ENCODE measurements at regions not wholly inside any gene's neighbourhood (a gene's known extent, or its start where the extent isn't known, plus 50 kb on each side); places are given as distances from the start of the nearest gene placed in this dataset.

GRCh38 chr14:62381311-62382070 is 619.3 kb downstream of the SNAPC1 start:
- no peak for DNase-seq (ENCODE audit: low spot score)
- no peak overlapping the region for H3K4me3 Mint-ChIP-seq
- H3K4me1 Mint-ChIP-seq (ENCODE audit: low read depth): no peaks in the 10 kb centered on the region
- peaks cover 10% of the 10 kb centered on the region for H3K9me3 Mint-ChIP-seq
- no peaks in the 10 kb centered on the region for H3K27me3 Mint-ChIP-seq (ENCODE audit: low read depth)
- no peaks in the 10 kb centered on the region for H3K36me3 Mint-ChIP-seq (ENCODE audit: low read depth)
- H3K27ac Mint-ChIP-seq: no peak overlapping the region

GRCh38 chr14:62409169-62409568 is 636.1 kb downstream of the KCNH5 start:
- Mint-ChIP-seq H3K27ac (no peak overlapping the region), H3K27me3 (ENCODE audit: low read depth) (no peaks in the 10 kb centered on the region), H3K9me3 (peaks cover 9% of the 10 kb centered on the region), H3K4me3 (no peak overlapping the region), H3K4me1 (ENCODE audit: low read depth) (no peaks in the 10 kb centered on the region), H3K36me3 (ENCODE audit: low read depth) (no peaks in the 10 kb centered on the region)
- no peak for DNase-seq (ENCODE audit: low spot score)

GRCh38 chr14:62409626-62410300 is 635.5 kb downstream of the KCNH5 start:
- Mint-ChIP-seq H3K27ac (no peak overlapping the region), H3K4me3 (no peak overlapping the region), H3K9me3 (peaks cover 9% of the 10 kb centered on the region), H3K27me3 (ENCODE audit: low read depth) (no peaks in the 10 kb centered on the region), H3K4me1 (ENCODE audit: low read depth) (no peaks in the 10 kb centered on the region), H3K36me3 (ENCODE audit: low read depth) (no peaks in the 10 kb centered on the region)
- no peak for DNase-seq (ENCODE audit: low spot score)

GRCh38 chr14:62420847-62421246 is 624.4 kb downstream of the KCNH5 start:
- H3K36me3 Mint-ChIP-seq (ENCODE audit: low read depth): no peaks in the 10 kb centered on the region
- no peak overlapping the region for H3K27ac Mint-ChIP-seq
- H3K4me3 Mint-ChIP-seq: no peak overlapping the region
- H3K4me1 Mint-ChIP-seq (ENCODE audit: low read depth): no peaks in the 10 kb centered on the region
- H3K9me3 Mint-ChIP-seq: peaks cover 17% of the 10 kb centered on the region
- no peak for DNase-seq (ENCODE audit: low spot score)
- no peaks in the 10 kb centered on the region for H3K27me3 Mint-ChIP-seq (ENCODE audit: low read depth)

GRCh38 chr14:62428429-62429203 is 616.6 kb downstream of the KCNH5 start:
- H3K4me3 Mint-ChIP-seq: no peak overlapping the region
- H3K27me3 Mint-ChIP-seq (ENCODE audit: low read depth): no peaks in the 10 kb centered on the region
- no peak overlapping the region for H3K27ac Mint-ChIP-seq
- H3K36me3 Mint-ChIP-seq (ENCODE audit: low read depth): no peaks in the 10 kb centered on the region
- no peak for DNase-seq (ENCODE audit: low spot score)
- peaks cover 45% of the 10 kb centered on the region for H3K9me3 Mint-ChIP-seq
- H3K4me1 Mint-ChIP-seq (ENCODE audit: low read depth): no peaks in the 10 kb centered on the region

GRCh38 chr14:62429683-62430082 is 615.6 kb downstream of the KCNH5 start:
- H3K4me3 Mint-ChIP-seq: no peak overlapping the region
- no peaks in the 10 kb centered on the region for H3K27me3 Mint-ChIP-seq (ENCODE audit: low read depth)
- no peaks in the 10 kb centered on the region for H3K36me3 Mint-ChIP-seq (ENCODE audit: low read depth)
- H3K9me3 Mint-ChIP-seq: peaks cover 46% of the 10 kb centered on the region
- no peaks in the 10 kb centered on the region for H3K4me1 Mint-ChIP-seq (ENCODE audit: low read depth)
- no peak overlapping the region for H3K27ac Mint-ChIP-seq
- no peak for DNase-seq (ENCODE audit: low spot score)

- no peaks in the 10 kb centered on the region for H3K4me1 Mint-ChIP-seq (ENCODE audit: low read depth)
- no peaks in the 10 kb centered on the region for H3K36me3 Mint-ChIP-seq (ENCODE audit: low read depth)
- DNase-seq (ENCODE audit: low spot score): no peak
- no peaks in the 10 kb centered on the region for H3K27me3 Mint-ChIP-seq (ENCODE audit: low read depth)
- H3K27ac Mint-ChIP-seq: no peak overlapping the region
- no peak overlapping the region for H3K4me3 Mint-ChIP-seq
- H3K9me3 Mint-ChIP-seq: peaks cover 49% of the 10 kb centered on the region
These were observed 613.8 kb downstream of the KCNH5 start for GRCh38 chr14:62431496-62431895.

GRCh38 chr14:62432955-62433354 is 612.3 kb downstream of the KCNH5 start:
- no peak overlapping the region for H3K4me3 Mint-ChIP-seq
- no peaks in the 10 kb centered on the region for H3K4me1 Mint-ChIP-seq (ENCODE audit: low read depth)
- peaks cover 49% of the 10 kb centered on the region for H3K9me3 Mint-ChIP-seq

GRCh38 chr14:62436261-62436660 is 609.0 kb downstream of the KCNH5 start:
- H3K27me3 Mint-ChIP-seq (ENCODE audit: low read depth): no peaks in the 10 kb centered on the region
- H3K4me3 Mint-ChIP-seq: no peak overlapping the region
- no peaks in the 10 kb centered on the region for H3K4me1 Mint-ChIP-seq (ENCODE audit: low read depth)
- H3K27ac Mint-ChIP-seq: no peak overlapping the region
- no peaks in the 10 kb centered on the region for H3K36me3 Mint-ChIP-seq (ENCODE audit: low read depth)
- no peak for DNase-seq (ENCODE audit: low spot score)
- H3K9me3 Mint-ChIP-seq: peaks cover 61% of the 10 kb centered on the region

More at GRCh38 chr14:62432955-62433354, 612.3 kb downstream of the KCNH5 start:
- H3K27ac Mint-ChIP-seq: no peak overlapping the region
- no peaks in the 10 kb centered on the region for H3K27me3 Mint-ChIP-seq (ENCODE audit: low read depth)
- H3K36me3 Mint-ChIP-seq (ENCODE audit: low read depth): no peaks in the 10 kb centered on the region
- no peak for DNase-seq (ENCODE audit: low spot score)

GRCh38 chr14:62439210-62439609 is 606.0 kb downstream of the KCNH5 start:
- H3K36me3 Mint-ChIP-seq (ENCODE audit: low read depth): no peaks in the 10 kb centered on the region
- no peaks in the 10 kb centered on the region for H3K4me1 Mint-ChIP-seq (ENCODE audit: low read depth)
- H3K9me3 Mint-ChIP-seq: peaks cover 47% of the 10 kb centered on the region
- no peak overlapping the region for H3K4me3 Mint-ChIP-seq
- no peak overlapping the region for H3K27ac Mint-ChIP-seq
- H3K27me3 Mint-ChIP-seq (ENCODE audit: low read depth): no peaks in the 10 kb centered on the region
- no peak for DNase-seq (ENCODE audit: low spot score)

- H3K4me3 Mint-ChIP-seq: no peak overlapping the region
- H3K27ac Mint-ChIP-seq: no peak overlapping the region
- no peaks in the 10 kb centered on the region for H3K36me3 Mint-ChIP-seq (ENCODE audit: low read depth)
- H3K4me1 Mint-ChIP-seq (ENCODE audit: low read depth): no peaks in the 10 kb centered on the region
- DNase-seq (ENCODE audit: low spot score): no peak
- H3K9me3 Mint-ChIP-seq: peaks cover 24% of the 10 kb centered on the region
- no peaks in the 10 kb centered on the region for H3K27me3 Mint-ChIP-seq (ENCODE audit: low read depth)
These were observed 601.5 kb downstream of the KCNH5 start for GRCh38 chr14:62443796-62444195.

- no peaks in the 10 kb centered on the region for H3K4me1 Mint-ChIP-seq (ENCODE audit: low read depth)
- no peaks in the 10 kb centered on the region for H3K27me3 Mint-ChIP-seq (ENCODE audit: low read depth)
- H3K36me3 Mint-ChIP-seq (ENCODE audit: low read depth): no peaks in the 10 kb centered on the region
- H3K9me3 Mint-ChIP-seq: peaks cover 14% of the 10 kb centered on the region
- DNase-seq (ENCODE audit: low spot score): no peak
- no peak overlapping the region for H3K4me3 Mint-ChIP-seq
- no peak overlapping the region for H3K27ac Mint-ChIP-seq
These were observed 599.7 kb downstream of the KCNH5 start for GRCh38 chr14:62445570-62445969.

GRCh38 chr14:62451221-62451620 is 594.0 kb downstream of the KCNH5 start:
- H3K27me3 Mint-ChIP-seq (ENCODE audit: low read depth): no peaks in the 10 kb centered on the region
- no peak overlapping the region for H3K27ac Mint-ChIP-seq
- no peak for DNase-seq (ENCODE audit: low spot score)
- H3K4me3 Mint-ChIP-seq: no peak overlapping the region
- H3K4me1 Mint-ChIP-seq (ENCODE audit: low read depth): no peaks in the 10 kb centered on the region
- no peaks in the 10 kb centered on the region for H3K36me3 Mint-ChIP-seq (ENCODE audit: low read depth)
- peaks cover 21% of the 10 kb centered on the region for H3K9me3 Mint-ChIP-seq

- H3K4me3 Mint-ChIP-seq: no peak overlapping the region
- H3K27ac Mint-ChIP-seq: no peak overlapping the region
- DNase-seq (ENCODE audit: low spot score): no peak
- H3K36me3 Mint-ChIP-seq (ENCODE audit: low read depth): no peaks in the 10 kb centered on the region
- no peaks in the 10 kb centered on the region for H3K4me1 Mint-ChIP-seq (ENCODE audit: low read depth)
- H3K9me3 Mint-ChIP-seq: peaks cover 17% of the 10 kb centered on the region
- no peaks in the 10 kb centered on the region for H3K27me3 Mint-ChIP-seq (ENCODE audit: low read depth)
These were observed 592.0 kb downstream of the KCNH5 start for GRCh38 chr14:62453226-62453625.

Measured in T-helper 2 cell treated with Interferon-gamma antibody and Interleukin-4, amounts not matched to agents 5 μg/mL and 100 μg/mL, for 36 hours (primary cell).